ENCODE measurements at regions not wholly inside any gene's neighbourhood (a gene's known extent, or its start where the extent isn't known, plus 50 kb on each side); places are given as distances from the start of the nearest gene placed in this dataset.

GRCh38 chr1:60589916-60590315 is 492.4 kb upstream of the NFIA start:
- peak; percentile 59 for DNase-seq (ENCODE audit: low read depth)

DNA sequence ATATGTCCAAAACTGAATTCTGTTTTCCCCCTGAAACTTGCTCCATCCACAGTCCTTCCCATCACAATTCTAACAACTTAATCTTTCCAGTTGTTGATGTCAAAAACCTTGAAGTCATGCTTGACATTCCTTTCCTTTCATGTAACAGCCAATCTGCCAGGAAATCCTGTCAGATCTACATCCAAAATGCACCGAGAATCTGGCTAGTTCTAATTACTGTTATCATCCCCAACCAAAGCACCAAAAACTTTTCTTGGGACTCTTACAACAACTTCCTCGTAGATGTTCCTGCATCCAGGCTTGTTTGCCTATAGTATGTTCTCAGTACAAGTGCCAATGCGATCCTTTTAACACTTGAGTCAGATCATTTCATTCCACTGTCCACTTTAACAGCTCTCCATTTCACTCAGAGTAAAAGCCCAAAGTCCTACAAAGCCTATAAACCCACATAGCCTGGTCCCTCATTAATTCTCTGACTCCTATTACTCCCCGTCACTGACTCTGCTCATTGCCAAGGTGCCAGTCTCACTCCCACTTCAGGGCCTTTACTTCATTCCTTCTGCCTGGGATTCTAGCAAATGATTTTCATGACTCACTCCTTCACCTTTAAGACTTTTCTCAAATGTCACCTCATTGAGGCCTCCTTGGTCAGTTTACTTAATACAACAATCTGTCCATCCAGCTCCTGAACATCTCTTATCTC is 493.2 kb upstream of the NFIA start:
- DNase-seq (ENCODE audit: low read depth), result peak; percentile 62

- DNase-seq (ENCODE audit: low read depth), result no peak
These were observed 498.0 kb upstream of the NFIA start for GRCh38 chr1:60584371-60584770.

GRCh38 chr1:60583696-60584095 is 498.7 kb upstream of the NFIA start:
- no peak for DNase-seq (ENCODE audit: low read depth)

DNA sequence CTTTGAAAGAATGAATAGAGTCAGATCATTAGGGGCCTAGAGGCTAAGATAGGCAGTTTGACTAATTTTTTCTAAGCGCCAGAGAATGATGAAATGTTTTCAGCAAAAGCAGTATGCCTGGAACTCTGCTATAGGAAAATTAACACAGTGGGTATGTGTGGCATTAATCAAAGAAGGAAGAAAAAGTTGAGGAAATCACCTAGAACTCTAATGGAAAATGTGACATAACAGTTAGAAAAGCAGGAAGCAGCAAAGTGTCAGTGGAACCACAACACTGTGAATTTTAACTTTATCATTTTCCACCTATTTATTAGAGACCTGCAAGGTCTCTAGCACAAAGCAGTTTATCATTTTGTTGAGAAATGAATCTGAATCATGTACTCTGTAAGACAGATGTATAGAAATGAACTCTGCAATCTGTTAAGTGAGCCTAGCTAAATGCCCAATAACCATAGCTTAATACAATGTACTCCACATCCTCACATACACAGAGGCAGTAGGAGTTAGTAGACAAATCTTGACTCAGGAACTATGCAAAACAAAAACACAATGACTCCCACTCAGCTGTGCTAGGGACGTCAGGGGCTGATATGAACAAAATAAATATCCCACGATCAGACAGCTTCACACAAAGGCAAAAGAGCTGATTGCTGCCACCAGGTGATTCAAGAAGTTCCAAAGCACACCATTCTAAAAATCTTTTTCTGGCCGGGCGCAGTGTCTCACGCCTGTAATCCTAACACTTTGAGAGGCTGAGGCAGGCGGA is 500.7 kb upstream of the NFIA start:
- DNase-seq (ENCODE audit: low read depth), result peak; percentile 48

- no peak for DNase-seq (ENCODE audit: low read depth)
These were observed 503.5 kb upstream of the C1orf87 start for GRCh38 chr1:60577029-60577428.

DNA sequence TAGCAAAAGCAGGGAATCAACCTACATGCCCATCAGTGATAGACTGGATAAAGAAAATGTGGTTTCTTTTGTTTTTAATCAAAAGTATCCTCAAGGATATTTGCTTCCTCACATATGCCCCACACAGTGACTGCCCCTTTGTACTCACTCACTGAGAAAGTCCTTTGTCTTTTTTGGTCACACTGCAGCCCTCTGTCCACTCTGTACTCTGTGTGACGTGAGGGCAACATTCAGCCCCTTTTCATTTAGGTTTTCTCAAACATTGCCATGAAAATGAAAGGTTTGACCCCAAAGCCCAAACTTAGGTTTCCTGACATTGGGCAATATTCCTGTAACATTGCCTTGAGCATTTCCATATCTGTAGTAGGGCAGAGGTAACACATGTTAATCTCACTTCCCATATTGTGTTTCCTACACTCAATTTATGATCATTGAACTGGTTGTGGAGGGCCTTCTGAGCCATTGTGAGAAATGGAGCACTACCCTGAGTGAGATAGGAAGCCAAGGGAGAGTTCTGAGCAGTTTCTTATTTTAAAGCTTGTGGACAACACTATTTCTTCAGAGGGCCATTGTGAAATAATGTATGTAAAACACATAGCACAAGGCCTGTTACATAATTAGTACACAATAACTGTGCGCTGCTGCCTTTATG is 501.9 kb upstream of the C1orf87 start:
- no peak for DNase-seq (ENCODE audit: low read depth)

DNA sequence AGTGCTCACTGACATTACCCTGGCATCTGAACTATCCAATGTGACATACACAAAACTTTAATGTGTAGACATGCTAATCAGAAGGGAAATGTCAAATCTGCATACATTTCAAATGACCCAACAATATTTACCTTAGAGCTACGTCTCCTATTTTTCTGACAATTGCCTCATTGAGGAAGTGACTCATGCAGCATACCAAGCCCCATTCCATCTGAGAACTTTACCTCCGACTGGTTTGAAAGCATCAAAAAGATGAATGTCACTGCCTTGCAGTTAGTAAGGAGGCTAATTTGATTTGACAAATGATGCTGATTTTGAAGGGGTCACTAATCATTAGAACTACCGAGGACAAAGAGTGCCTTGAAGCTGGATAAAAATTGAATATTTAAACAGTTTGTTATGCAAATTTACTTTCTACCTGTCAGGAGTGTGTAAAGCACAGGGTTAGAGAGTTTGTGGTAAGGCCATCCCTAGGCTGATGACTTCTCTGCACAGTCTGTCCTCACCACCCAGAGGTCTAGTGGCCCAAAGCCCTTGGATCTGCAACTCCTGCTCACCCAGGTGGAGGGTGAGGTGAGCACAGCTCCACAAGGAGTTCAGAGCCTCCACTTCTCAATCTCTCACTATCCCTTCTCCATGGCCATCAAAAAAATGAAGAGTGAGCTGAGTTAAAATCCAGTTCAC is 500.3 kb upstream of the C1orf87 start:
- DNase-seq (ENCODE audit: low read depth), result peak; percentile 91

GRCh38 chr1:60573121-60573520 is 499.6 kb upstream of the C1orf87 start:
- DNase-seq (ENCODE audit: low read depth), result peak; percentile 76

GRCh38 chr1:60572378-60572777 is 498.8 kb upstream of the C1orf87 start:
- DNase-seq (ENCODE audit: low read depth), result no peak

GRCh38 chr1:60571811-60572210 is 498.2 kb upstream of the C1orf87 start:
- DNase-seq (ENCODE audit: low read depth), result peak; percentile 83

DNA sequence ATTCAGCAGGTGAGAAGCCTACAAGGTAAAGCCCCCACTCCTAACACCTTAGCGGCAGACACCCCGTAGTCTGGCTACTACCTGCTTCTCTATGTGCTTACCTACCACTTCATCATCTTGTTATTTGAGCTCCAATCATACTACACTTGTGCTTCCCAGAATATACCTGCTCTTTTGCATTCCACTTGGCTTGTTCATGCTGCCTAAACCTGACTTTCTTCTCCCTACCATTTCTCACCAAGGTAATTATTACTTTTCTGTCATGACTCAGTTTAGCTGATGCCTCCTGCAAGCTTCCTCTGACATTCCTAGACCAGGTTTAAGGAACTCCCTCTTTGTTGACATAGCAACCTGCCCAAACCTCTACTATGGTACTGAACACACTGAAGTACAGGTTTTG is 495.6 kb upstream of the C1orf87 start:
- DNase-seq (ENCODE audit: low read depth), result no peak

- no peak for DNase-seq (ENCODE audit: low read depth)
These were observed 493.7 kb upstream of the C1orf87 start for GRCh38 chr1:60567256-60567655.

- no peak for DNase-seq (ENCODE audit: low read depth)
These were observed 491.6 kb upstream of the C1orf87 start for GRCh38 chr1:60564916-60565750.

DNA sequence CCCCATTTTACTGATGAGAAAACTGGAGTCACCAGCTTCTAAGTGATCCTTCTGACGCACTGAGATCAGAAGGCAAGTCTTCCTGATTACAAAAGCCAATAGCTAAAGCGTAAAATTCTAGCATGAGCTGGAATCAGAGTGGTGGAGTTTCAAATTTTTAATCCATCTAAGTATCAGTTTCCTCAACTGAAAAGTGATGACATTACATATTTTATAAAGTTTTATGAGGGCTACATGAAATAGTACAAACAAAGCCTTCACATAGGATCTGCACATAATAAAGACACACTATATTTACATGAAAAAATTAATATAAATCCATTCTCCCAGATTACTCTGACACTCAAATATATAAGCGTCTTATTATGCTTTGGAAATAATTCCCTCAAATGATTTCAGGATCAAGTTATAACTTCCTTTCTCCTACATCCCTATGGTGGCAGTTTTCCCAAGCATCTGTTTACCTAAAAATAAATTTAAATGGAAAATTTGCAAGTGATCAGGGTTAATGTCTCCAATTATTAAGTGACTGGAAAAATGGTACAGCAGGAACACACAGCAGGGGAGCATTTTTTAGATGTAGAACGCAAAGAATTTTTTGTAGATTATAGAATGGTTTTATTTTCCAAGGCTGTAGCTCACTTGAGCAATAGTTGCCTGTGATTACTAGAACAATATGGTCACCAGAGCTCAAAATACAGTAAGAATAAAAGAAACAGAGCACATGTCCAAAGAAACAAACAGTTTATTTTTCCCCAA is 490.4 kb upstream of the C1orf87 start:
- no peak for DNase-seq (ENCODE audit: low read depth)

- DNase-seq (ENCODE audit: low read depth), result peak; percentile 33
These were observed 489.2 kb upstream of the C1orf87 start for GRCh38 chr1:60562740-60563139.

DNA sequence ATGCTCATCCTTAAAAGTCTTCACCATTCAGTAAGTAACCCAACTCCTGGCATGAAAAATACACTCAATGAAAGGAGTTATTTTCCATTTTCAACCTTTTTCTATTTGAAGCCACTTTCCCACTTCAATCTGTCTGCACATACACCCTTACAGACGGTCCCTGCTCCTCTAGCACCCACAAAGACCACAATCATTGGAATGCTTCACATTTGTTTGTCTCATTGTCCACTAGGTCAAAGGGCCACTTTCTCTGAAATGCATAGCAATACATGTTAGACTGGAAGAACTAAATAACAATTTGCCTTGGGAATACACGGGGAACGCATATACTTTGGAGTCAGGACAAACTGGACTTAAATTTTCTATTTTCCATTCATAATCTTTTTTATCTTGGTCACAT is 487.1 kb upstream of the C1orf87 start:
- DNase-seq (ENCODE audit: low read depth), result no peak

- no peak for DNase-seq (ENCODE audit: low read depth)
These were observed 484.7 kb upstream of the C1orf87 start for GRCh38 chr1:60558236-60558635.

GRCh38 chr1:60553730-60554129 is 480.2 kb upstream of the C1orf87 start:
- no peak for DNase-seq (ENCODE audit: low read depth)

- DNase-seq (ENCODE audit: low read depth), result no peak
These were observed 474.3 kb upstream of the C1orf87 start for GRCh38 chr1:60547821-60548220.
